HG03135 (cell line): ENCODE measurements at regions not wholly inside any gene's neighbourhood (a gene's known extent, or its start where the extent isn't known, plus 50 kb on each side); places are given as distances from the start of the nearest gene placed in this dataset.

ENCODE experiments used
- ATAC-seq: cut with Tn5 transposase; IDR thresholded peaks from one replicate; pipeline ENCODE4 v1.9.1; 2021; ENCODE audit warnings: mild to moderate bottlenecking, moderate library complexity; ENCODE audit not compliant: unreplicated experiment

DNA sequence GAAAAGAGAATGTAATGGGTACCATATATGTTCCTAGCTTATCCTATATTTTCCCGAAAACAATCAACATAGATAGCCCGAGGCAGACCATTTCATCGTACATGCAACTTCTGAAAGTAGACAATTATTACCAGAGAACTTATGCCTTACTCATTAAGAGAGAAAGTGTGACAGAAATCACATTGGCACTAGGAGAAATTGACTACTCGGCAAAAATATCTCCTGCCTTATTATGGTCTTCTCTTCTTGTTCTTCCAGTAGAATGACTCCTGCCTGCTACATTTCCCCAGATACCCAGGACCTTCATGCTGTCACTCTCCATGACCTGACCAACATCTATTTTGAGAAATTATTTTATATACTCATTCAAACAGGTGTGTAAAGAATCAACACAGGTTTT is 1015.7 kb downstream of the TUSC7 start:
- ATAC-seq, result no peak

DNA sequence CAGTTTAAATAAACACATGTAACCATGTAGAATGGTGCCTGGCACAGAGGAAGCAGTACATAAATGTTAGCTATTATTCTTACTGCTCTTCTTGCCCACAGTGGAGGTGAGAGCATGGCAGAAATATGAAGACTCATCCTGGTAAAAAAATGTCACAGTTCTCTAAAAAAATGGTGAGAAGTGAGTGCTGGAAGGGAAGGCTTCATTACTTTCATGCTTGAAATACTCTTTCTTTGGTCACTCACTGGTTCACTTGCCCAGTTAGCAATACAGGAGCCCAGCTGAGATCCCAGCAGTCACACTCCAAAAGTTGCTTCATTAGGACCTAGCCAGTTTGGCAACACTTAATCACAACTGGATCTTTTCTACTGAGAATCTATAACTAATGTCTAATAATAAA is 1017.2 kb downstream of the TUSC7 start:
- no peak for ATAC-seq

DNA sequence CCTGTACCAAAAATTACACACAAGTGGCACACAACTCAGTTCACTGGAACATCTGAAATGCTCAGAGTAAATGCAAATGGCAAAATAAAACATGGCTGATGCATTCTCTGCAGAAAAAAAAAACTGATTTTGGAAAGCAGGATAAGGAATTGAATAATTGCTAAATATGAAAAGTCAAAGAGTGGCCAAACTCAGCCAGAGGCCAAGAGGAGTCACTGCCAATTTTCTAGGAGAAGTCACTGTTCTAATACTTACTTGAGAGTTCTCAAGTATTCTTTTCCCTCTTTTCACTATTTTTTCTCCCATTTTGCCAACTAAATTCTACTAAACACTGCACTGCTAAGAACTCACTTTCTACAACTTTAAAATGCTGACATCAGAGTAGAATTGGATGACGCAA is 1018.6 kb downstream of the TUSC7 start:
- ATAC-seq, result no peak

DNA sequence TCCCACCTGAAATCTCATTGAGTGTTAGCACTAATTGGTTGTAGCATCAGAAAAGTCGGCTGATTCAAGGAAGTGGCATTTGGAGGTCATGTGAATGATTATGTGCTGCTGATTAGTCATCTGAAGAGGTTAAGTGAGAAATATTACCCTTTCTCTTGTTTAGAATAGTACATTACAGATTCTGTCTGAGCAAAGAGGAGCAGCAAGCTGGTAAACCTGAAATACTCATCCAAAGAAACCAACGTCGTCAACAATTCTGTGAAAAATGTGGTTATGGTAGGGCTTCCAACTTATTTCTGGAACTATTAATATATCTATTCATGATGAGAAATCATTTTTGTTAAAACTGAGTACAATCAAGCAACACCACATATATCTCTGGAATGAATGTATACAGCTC is 1024.9 kb downstream of the TUSC7 start:
- no peak for ATAC-seq

DNA sequence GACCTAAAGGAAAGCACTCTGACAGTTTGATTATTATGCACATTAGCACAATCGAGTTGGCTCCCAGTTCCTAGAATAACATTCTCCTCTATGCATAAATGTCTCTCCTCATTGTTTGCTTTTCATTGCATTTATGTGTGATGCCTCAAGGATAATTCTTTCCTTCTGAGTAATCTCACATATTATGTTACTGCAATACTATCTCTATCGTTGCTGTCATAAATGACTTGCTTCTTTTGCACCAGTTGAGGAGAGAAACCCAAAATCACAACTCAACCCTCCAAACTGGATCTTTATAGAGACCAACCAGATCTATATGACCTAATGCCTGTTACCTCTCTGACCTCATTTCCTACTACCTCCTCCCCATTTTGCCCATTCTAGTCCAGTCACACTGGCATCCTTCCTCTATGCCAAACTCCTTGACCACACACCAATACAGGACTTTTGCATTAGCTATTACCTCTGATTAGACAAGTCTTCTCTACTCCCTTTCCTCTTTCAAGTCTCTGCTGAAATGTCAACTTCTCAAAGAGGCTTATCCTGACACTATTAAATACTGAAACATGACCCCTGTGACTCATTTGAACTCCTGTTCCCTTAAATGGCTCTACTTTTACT is 1026.0 kb downstream of the TUSC7 start:
- no peak for ATAC-seq

DNA sequence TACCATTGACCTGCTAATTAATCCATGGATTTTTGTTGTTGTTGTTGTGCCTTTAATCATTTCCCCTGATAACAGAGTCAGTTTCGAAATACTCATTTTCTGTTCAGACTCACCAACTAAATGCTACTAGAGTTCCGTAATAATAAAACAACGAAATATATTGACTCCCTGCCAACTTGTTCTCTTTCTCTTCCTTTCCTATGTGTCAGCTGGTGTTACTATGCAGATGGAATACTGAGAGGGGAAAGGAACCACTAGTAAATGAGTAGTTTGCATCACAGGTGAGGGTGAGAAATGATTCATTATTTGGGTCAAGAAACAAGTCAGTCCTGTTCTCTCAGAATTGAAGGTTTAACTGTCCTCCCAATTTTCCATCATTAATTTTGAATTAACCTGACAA is 1027.3 kb downstream of the TUSC7 start:
- no peak for ATAC-seq

DNA sequence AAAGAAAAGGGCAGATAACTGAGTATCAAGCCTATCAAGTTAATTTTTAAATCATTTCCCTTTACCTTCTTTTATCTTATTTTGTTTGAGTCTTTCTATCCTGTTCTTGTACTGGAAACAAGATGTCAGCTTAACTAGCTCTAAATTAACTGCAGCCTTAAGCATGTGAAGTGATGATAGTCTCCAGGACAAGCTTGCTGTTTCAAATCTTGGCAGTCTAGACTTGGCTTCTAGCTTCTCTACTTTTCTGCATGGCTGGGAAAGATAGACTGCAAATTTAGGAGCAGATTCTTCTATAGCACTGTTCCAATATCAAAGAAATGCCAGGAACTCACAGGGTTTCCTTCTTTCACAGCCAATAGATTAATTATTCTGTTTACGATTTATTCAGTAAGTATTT is 1034.4 kb downstream of the TUSC7 start:
- ATAC-seq, result no peak

DNA sequence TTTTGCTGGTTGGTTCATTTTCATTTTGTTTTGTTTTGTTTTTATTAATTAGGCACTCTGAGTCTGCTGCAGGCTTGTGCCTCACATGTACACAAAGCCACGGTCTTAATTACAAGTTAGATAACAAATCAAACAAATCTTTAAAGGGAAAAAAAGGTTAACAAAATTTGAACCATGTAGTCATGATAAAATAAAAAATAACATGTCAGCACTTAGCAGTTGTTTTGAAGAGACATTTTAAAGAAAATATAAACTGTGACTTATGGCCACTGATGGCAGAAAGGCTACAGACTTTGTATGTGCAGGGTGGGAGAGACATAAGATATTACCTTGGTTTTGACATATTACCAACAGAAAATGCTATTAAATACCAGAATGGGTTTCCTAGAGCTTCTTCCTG is 1035.4 kb downstream of the TUSC7 start:
- ATAC-seq, result no peak

DNA sequence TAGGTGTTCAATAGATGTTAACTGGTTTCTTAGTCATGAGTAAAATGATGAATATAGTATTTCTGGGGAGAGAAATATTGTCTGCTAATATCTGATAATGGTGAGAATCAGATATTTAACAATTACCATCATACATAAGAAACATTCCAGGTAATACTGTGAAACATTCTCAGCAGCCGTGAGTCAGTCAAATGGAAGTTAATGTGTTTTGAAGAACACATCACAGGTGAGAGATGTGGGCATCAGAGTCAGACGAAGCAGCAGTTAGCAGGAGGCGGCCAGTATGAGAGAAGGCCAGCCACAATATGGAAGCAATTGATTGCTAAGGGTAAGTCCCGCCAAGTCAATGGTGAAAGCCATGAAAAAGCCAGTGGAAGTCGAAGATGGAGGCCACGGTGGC is 1035.9 kb downstream of the TUSC7 start:
- no peak for ATAC-seq

DNA sequence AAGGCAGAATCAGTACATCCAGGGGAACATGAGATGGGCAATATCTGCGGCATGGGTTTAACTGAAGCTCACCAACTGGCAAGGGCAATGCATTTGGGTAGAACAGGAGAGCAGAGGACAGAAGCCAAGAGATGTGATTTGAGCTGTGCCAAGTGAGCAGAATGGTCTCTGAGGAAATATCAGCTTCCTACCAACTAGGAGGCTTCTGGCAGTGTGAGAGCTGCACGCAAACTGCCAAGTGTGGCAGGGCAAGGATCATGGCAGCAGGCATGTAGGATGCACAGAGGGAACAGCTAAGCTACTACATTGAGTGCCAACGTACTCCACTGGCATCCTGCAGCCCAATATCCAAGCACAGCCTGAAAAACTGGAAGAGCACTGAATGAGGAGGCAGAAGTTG is 1036.5 kb downstream of the TUSC7 start:
- ATAC-seq, result no peak

DNA sequence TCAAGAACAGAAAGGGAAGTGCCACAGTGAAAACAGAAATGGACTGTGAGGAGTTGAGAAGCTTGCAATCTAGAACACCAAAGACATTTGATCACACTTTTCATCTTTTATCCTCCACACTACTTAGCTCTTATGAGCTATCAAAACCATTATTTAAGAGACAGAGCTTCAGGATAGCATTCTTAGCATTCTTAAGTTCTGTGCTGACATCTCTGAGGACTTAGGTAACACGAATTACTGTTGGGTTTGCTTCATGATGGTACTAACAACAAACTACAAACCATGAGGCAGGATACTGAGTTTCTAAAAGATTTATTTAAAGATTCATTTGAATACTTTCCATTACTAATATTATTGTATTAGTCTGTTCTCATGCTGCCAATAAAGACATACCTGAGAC is 1038.6 kb downstream of the TUSC7 start:
- ATAC-seq, result no peak

DNA sequence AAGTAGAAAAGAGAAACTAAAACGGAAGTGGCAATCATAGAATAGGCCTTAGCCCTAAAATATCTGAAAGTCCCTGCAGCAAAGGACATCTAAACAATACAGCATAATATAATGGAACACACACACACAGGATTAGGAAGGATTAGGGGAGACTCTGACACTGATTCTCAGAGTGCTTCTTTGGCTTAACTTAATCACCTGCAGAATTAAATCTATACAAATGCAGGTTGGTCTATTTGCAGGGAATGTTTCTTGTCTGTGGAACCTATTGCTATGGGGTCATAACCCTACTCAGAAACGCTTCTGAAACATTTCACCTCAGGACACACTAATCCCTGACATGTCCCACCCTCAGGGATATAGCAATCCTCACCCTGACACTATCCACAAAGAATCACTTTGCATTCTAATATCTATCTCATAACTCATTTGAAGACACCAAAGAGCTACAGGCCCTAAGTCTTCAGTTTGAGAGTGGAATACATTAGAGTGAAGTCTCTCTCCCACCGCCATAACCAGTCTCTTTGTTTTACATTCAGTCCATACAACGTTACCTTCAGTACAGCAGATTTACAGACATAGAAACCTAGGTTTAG is 1041.2 kb downstream of the TUSC7 start:
- ATAC-seq, result no peak

DNA sequence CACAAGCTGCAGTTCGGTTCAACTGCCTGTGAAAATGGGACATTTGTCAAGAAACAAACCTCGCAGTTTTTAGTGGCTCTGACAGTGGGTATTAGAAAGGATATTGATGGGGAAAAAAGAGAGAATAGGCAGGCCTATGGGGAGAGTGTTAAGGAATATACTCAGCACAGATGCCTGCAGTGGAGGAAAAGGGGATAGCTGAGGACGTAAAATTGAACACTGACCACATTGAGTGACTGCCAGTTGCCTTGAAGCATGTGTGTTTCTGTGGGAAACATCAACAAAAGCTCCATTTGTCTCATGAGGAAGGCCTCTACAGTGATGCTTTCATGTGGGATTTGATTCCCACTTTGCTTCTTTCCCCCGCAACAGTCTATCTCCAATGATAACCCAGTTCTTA is 1042.1 kb downstream of the TUSC7 start:
- no peak for ATAC-seq

DNA sequence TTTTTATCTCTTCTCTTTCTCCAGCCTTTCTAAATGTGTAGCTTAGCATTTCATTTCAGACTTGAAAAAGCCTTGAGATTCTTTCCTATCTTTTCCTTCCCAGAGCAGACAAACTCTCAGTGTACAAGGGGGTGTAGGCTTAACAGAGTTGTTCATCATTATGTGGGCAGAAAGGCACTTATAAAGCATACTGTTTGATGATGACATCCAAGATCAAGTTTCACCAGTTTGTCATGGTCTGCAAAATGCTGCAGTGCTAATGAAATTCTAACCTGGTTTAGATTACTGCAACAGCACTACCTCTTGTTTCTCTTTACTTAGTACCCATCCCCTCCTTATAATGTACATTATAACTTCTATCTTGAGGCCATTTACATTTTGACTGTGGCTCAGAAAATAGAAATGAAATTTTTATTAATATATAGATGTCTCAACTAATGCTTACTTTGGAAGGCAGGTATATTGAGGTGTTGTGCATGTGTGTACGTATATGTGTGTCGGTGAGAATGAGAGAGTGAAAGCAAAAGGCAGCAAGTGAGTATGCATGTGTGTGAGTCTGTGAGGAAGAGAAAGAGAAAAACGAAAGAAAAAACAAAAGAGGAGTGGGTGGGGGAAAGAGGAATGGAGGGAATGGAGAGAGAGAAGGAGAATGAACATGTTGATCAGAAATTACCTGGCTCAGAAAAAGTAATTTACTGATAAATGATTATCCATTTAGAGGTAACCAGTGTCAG is 1043.6 kb downstream of the TUSC7 start:
- ATAC-seq, result no peak

DNA sequence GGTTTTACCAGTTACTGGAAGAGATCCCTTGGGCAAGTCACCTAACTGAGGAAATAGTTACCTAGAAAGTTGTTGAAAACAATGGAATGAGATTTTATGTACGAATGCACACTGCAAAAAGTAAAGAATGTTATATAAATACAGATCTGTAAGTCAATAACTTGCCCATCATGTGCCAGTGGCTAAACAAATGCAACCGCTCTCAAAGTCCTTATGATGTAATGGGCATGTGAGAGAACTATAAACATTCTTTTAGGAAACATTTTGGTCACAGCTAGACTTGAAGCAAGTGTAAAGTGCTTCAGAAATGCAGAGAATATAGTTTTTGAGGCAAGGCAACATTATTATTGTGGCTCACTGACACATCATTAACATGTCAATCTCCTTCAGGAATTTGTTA is 1044.5 kb downstream of the TUSC7 start:
- no peak for ATAC-seq

DNA sequence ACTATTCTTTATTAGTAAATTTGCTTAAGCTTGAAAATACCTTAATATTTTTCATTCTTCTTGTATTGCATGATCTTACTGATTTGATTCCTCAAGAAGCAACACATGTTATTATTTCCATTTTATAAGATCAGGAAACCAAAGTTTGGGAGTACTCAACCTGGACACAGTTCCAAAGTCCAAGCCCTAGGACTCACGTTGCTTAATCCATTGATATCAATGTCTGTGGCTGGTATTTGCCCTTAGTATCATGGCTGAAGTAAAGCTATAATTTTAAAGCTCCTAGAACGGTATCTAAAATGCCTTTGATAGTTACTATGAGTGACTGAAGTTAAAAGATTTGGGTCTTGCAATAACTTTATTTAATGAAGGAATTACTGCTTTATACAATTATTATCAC is 1045.3 kb downstream of the TUSC7 start:
- ATAC-seq, result no peak

DNA sequence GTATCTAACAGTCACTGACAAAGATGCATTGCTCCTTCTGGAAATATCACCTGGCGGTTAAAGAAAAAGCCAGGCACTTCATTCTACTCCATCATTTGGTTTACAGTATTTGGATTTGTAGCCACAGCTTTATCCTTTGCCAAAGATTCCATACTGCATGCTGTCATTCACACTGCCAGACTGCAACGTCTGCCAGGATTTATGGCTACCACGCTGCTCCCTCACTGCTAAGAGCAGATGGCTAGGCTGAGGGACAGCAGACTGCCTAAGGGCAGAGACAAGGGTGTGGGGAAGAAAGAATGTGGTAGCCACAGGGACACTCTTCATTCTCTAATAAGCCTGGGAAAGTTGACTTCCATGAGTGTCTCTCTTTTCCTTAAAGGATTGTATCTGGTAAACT is 1047.0 kb downstream of the TUSC7 start:
- no peak for ATAC-seq

DNA sequence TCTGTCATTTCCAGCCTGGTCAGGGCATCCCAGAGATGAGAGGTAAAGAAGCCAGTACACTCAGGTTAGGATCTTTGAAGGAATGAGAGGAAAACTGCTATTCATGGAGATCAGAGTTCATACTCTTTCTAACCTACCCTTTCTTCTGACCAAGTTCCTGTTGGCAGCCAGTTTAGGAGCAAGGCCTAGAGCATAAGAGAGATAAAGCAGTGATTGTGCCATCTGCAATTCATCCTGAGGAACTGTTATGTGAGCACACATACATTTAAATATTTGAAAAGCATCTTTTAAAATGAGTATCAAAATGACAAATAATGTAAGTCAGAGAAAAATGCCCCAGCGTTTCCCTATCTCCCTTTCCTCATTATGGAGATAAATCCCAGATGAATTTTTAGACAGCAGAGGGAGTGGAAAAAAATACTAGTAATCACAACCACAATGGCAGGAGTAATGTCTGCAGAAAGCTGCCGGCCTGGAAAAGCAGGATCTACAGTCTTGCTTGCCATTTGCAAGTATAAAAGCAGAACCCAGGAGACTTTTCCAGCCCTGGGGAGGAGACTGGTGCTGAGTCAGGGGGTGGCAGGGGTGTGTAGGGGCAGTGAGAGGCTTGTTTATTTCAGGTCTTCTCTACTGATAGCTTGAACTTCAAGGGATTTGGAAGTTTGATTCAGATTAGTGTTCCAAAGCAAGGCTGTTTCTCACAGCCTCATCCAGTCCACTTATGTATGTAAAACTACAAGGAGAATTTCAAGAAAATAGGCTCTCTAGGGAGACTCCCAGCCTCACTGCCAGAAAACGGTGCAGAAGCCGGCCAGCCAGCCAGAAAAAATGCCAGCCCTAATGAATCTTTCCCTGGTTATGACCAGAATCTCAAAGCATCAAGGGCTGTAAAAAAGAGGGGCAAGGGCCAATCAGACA is 1052.4 kb downstream of the TUSC7 start:
- ATAC-seq, result no peak

DNA sequence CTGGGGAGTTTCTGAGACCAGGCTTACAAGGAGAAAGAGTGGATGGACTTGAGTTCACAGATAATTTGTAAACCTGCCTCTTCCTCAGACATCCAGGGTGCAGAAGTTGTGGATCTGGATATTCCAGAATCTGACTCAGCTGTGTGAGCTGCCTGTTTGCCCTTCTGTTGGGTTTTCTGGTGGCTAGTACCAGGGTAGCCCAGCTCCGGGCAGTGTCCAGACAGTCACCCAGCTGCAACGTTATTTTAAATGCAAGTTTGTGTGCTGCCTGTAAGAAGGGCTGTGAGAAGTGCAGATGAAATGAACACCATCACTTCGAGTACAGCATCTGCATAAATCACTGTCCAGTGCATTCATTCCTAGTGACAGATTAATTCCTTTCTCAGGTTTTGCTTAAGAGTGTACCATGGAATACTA is 1053.0 kb downstream of the TUSC7 start:
- ATAC-seq, result no peak

DNA sequence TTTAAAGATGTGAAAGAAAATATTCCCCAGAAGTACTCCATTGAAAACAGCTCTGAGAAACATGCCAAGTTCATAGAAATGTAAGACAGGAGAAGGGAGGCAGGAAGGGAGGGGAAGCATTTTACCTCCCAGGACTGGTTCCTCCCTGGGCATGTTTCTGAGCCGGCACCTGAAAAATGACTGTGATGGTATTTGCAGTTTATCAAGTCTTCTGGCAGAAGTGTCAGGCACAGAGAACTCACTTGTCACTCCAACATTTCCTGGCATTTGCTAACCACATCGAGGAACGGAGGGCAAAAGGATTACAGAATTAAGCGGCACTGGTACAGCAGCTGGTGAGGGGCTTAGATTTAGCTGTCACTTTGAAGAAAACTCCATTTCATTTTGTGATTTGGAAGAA is 1054.0 kb downstream of the TUSC7 start:
- ATAC-seq, result no peak

DNA sequence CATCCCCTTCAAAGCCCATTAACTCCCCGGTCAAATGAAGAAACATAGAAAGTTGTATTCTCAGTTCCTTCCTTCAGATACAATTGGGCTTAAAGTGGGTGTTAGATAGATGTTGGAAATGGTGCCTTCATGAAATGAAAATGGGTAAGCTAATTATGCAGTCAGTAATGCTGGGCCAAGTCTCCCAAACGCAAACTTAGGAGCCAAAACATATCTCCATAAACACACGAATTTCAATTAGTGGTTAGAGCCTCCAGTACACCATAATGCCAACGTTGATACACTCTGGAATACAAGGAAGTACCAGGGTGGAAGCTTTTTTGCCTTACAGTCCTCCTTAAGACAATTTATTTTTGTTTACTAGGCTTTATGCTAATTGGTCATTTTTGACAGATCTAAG is 1059.0 kb downstream of the TUSC7 start:
- ATAC-seq, result no peak

DNA sequence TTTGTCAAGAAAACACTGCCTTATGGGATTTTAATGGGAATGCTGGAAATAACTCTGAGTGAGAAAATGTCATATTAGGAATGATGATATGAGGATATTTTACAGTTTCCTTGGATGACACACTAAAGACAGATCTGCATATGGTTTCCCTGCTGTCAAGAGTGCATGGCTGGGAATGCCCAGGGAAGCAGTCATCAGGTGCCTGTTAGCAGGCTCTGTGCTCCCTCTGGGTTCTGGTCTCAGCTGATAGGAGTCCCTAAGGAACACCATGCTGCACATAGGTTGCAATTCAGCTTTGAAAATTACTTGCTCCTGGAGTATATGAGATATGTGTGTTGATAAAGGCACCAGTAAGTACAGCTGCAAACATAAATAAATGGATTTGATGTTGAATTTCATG is 1064.6 kb downstream of the TUSC7 start:
- no peak for ATAC-seq
